ENCODE measurements at regions not wholly inside any gene's neighbourhood (a gene's known extent, or its start where the extent isn't known, plus 50 kb on each side); places are given as distances from the start of the nearest gene placed in this dataset.
"Not testable (repeated sequence)": the region's sequence is repeated elsewhere in the genome, so short reads cannot be mapped to it uniquely, and the experiment has no call there.

GRCh38 chr9:39611449-39612231 is 256.2 kb downstream of the SPATA31A1 start:
- TF ChIP-seq CHD2 (IDR thresholded peaks at IDR 0.05; ENCODE audit: borderline replicate concordance, low read depth, low read length); FOXK2 (IDR thresholded peaks at IDR 0.05); EZH2 (IDR thresholded peaks at IDR 0.05; ENCODE audit: borderline replicate concordance, control insufficient read depth, low read depth, low read length); SUZ12 (IDR thresholded peaks at IDR 0.05; ENCODE audit: unreplicated experiment); SMC3 (IDR thresholded peaks at IDR 0.05; ENCODE audit: borderline replicate concordance, low read length); POLR2A (IDR thresholded peaks at IDR 0.05; ENCODE audit: low read depth, low read length); YY1 (IDR thresholded peaks at IDR 0.05; ENCODE audit: low read depth, low read length); MAX (IDR thresholded peaks at IDR 0.05; ENCODE audit: low read depth, low read length); STAT1 (conservative IDR thresholded peaks at IDR 0.05); TCF3 (IDR thresholded peaks at IDR 0.05; ENCODE audit: borderline replicate concordance, insufficient read depth, low read depth, low read length): not testable (repeated sequence)

All from GM12878 (cell line).